T-helper 2 cell treated with Interferon-gamma antibody and Interleukin-4, amounts not matched to agents 100 ng/mL and 5 ng/mL, for 36 hours (primary cell): ENCODE measurements at regions not wholly inside any gene's neighbourhood (a gene's known extent, or its start where the extent isn't known, plus 50 kb on each side); places are given as distances from the start of the nearest gene placed in this dataset.

Experiments used
- intact Hi-C: fragments of 100-400 bp; cut with micrococcal nuclease; formaldehyde crosslinking; loops from one replicate; pipeline ENCODE4 v1.15.1; 2023

DNA sequence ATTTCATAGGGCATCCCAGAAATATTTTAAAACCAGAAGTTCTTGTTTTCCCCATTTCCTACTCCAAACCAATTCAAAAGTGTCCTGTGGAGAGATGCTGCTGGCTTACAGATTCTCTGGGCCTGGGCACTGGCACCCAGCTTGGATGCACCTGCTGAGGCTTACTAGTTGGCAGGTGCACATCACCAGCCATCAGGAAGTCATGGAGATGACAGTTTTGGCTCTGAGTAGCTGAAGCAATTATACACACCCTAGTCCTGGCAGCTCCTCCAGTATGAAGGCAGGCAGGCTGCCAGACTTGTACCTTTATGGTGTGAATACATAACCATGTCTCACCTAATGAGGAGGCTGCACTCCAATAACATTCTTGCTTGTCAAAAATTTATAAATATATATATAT is 276.6 kb upstream of the GHITM start:
- intact Hi-C loops, result no loop called here

GRCh38 chr10:83863283-83863966 is 275.9 kb upstream of the GHITM start:
- intact Hi-C loops, result no loop called here

GRCh38 chr10:83869898-83870297 is 269.4 kb upstream of the GHITM start:
- intact Hi-C loops, result loop anchor here (5.0 kb wide), 1 partner anchor 1073 kb away; no protein-coding TSS in a partner anchor

GRCh38 chr10:83871187-83872081 is 267.9 kb upstream of the GHITM start:
- intact Hi-C loops, result loop anchor here (5.0 kb wide), 1 partner anchor 1074 kb away; no protein-coding TSS in a partner anchor

GRCh38 chr10:83880252-83880791 is 259.0 kb upstream of the GHITM start:
- intact Hi-C loops, result no loop called here

GRCh38 chr10:83881661-83882060 is 257.6 kb upstream of the GHITM start:
- intact Hi-C loops, result no loop called here

DNA sequence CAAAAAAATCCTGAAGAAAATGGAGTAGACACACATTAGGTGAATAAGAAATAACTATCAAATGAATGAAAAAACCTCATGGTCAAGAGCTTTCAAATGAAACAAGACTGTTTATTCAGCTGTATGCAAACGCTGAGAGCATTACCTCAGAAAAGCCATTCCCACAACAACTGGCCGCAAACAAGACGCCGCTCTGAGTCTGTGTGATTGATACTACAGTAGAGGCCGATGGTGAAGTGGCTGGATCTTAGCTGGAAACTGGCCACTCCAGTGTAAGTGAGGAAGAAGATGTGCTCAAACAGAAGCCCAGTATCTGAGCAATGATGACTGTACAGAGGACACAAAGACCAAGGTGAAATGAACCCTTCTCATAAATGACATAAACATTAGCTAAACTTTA is 252.4 kb upstream of the GHITM start:
- intact Hi-C loops, result no loop called here

GRCh38 chr10:83892737-83893136 is 246.6 kb upstream of the GHITM start:
- intact Hi-C loops, result no loop called here

- intact Hi-C loops, result no loop called here
Measured at GRCh38 chr10:83896219-83896618, 243.1 kb upstream of the GHITM start.

GRCh38 chr10:83897626-83898025 is 241.7 kb upstream of the GHITM start:
- intact Hi-C loops, result no loop called here

GRCh38 chr10:83908506-83908905 is 230.8 kb upstream of the GHITM start:
- intact Hi-C loops, result no loop called here

- intact Hi-C loops, result no loop called here
Measured at GRCh38 chr10:83909001-83909400, 230.3 kb upstream of the GHITM start.

DNA sequence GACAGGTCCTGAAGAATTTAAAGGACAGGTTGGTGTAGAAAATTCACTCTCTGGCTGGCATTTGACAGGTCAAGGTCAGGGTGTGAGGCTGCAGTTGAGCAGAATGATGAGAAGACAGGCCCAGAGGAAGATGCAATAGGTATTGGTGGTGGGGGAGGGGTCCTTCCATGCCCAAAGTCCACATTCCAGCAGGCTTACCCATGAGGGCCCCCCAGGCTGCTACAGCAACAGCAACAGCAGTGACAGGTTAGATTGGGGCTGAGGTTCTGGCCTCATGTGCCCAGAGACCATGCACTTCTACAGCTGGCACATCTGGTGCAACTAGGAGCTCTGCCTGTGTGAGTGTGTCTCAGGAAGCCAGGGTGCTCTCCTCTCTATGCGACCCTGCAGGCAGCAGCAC is 223.5 kb upstream of the GHITM start:
- intact Hi-C loops, result no loop called here

- intact Hi-C loops, result no loop called here
Measured at GRCh38 chr10:83917537-83918506, 221.5 kb upstream of the GHITM start.

DNA sequence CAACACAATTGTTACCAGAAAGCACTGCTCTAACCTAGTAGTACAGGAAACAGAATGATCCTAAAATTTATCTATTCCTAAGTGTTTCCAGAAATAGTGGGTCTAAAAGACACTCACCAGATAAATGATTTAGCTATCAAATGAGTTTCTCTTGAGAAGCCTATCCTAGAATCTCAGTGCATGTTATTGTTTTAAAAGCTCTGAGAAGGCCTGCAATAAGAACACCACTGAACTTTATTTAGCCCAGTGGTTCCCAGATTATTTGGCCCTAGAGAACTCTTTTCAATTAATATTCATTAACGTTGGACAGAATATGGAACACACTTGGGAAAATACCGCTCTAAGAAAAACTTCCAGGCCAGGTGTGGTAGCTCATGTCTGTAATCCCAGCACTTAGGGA is 220.1 kb upstream of the GHITM start:
- intact Hi-C loops, result no loop called here

DNA sequence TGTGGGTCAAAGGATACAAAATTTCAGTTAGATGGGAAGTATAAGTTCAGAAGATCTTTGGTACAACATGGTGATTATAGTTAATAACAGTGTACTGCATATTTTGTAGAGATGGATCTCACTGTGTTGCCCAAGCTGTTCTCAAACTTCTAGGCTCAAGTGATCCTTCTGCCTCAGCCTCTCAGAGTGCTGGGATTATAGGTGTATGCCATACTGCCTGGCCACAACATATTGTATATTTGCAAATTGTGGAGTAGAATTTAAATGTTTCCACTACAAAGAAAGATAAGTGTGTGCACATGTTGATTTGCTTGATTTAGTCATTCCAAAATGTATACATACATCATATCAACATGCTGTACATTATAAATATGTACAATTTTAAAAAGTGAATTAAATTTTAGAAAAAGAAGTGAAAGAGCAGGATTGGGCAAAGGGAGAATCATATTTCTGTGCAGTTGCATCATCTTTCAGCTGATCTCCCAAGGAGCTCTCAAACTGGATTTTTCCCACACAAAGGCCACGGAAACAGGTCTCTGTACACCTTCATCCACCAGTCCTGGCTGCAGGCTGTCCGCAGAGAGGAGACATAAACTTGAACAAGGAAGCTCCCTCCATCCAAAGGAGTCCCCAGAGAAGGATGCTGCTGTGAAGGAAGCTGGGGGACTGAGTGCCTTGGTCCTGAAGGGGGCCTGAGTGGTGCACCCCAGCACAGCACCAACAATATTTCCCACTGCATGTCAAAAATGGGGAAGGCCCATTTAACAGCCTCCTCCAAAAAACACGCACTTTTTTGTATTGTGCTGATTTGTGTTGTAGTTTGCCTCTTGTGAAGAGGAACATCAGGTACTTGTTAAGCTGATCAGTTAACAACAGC is 217.1 kb upstream of the GHITM start:
- intact Hi-C loops, result no loop called here

DNA sequence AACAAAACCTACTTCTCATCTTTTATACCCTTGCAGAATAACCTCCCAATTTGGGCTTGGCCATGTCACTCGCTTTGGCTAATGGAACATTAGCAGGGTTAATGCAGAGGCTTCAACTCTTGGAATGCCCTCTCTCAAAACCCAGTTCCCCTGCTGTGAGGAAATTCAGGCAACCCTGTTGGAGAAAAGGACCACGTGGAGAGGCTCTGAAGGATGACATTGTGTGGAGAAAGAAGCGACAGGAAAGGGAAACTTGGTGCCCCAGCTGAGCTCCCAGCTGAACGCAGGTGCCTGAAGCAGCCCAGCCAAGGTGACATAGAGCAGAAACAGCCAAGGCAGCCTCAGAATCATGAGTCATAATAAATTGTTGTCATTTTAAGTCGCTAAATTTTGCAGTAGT is 214.2 kb upstream of the GHITM start:
- intact Hi-C loops, result no loop called here

DNA sequence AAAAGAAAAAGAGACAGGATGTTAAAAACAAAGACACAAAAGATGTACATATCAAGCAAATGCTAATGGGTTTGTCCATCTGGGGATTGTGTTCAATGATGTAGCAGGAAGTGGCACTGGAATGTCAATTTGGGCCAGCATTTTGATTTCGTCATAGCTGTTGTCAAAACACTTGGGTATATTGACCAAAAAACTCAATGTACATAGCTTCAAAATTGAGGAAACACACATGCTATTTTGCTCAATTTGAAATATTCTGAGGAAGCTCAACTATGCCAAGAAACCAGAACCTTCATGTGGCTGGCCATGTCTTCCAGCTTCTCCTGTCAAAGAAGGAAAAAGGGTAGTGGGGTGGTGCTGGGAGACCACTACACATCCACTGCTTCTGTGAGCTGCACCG is 212.7 kb upstream of the GHITM start:
- intact Hi-C loops, result no loop called here

GRCh38 chr10:83927166-83927565 is 212.1 kb upstream of the GHITM start:
- intact Hi-C loops, result no loop called here

GRCh38 chr10:83929399-83929798 is 209.9 kb upstream of the GHITM start:
- intact Hi-C loops, result no loop called here
